ENCODE measurements at regions not wholly inside any gene's neighbourhood (a gene's known extent, or its start where the extent isn't known, plus 50 kb on each side); places are given as distances from the start of the nearest gene placed in this dataset.

GRCh38 chr2:152813351-152813750 lies 94.9 kb downstream of the ARL6IP6 start:
- DNase-seq (ENCODE audit: low read depth in 2 of 3, low spot score in 2 of 3): no peak
